Rectal smooth muscle tissue (tissue), 1 donor: ENCODE measurements at regions not wholly inside any gene's neighbourhood (a gene's known extent, or its start where the extent isn't known, plus 50 kb on each side); places are given as distances from the start of the nearest gene placed in this dataset.

Experiments
- H3K27ac ChIP-seq: one replicate; pipeline ENCODE4 v1.7.0; 2013; ENCODE audit warnings: low read depth, low read length, inconsistent platforms
- H3K27me3 ChIP-seq: one replicate; pipeline ENCODE4 v1.7.0; 2013; ENCODE audit warnings: low read length; ENCODE audit not compliant: control insufficient read depth, insufficient read depth
- H3K36me3 ChIP-seq: one replicate; pipeline ENCODE4 v1.7.0; 2013; ENCODE audit warnings: low read length; ENCODE audit not compliant: control insufficient read depth, insufficient read depth
- H3K4me1 ChIP-seq: one replicate; pipeline ENCODE4 v1.7.0; 2013; ENCODE audit warnings: low read length; ENCODE audit not compliant: control insufficient read depth, insufficient read depth
- H3K4me3 ChIP-seq: one replicate; pipeline ENCODE4 v1.7.0; 2013; ENCODE audit warnings: low read length
- H3K9ac ChIP-seq: one replicate; pipeline ENCODE4 v1.7.0; 2013; ENCODE audit warnings: low read length

DNA sequence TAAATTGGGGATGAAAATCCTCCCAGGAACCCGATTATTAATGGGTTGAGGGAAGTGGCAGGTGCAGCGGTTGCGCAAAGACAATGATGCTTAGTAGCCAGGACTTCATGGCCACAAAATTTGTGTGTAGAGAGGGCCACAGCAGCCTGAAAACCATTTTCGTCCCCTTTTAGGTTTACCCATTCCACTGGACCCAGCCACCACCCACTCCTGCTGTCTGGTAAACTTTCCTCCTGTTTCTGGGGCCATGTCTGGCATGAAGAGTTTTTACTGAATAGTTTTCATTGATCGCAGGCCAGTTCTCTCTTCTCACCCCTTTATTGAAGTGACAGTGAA, 69.5 kb upstream of the SYT13 start:
- Histone ChIP-seq H3K9ac (no peak overlapping the region), H3K4me3 (peak overlapping the region; percentile 66)

GRCh38 chr11:45354976-45355705, 69.0 kb upstream of the SYT13 start:
- Histone ChIP-seq H3K36me3 (no peaks in the 10 kb centered on the region), H3K4me3 (peak overlapping the region; percentile 66), H3K27ac (peak overlapping the region; percentile 46), H3K27me3 (no peaks in the 10 kb centered on the region), H3K9ac (no peak overlapping the region), H3K4me1 (peaks cover 5% of the 10 kb centered on the region)

More for the DNA sequence above, 69.5 kb upstream of the SYT13 start:
- Histone ChIP-seq H3K4me1 (peaks cover 5% of the 10 kb centered on the region), H3K36me3 (no peaks in the 10 kb centered on the region), H3K27ac (peak overlapping the region; percentile 46), H3K27me3 (no peaks in the 10 kb centered on the region)

DNA sequence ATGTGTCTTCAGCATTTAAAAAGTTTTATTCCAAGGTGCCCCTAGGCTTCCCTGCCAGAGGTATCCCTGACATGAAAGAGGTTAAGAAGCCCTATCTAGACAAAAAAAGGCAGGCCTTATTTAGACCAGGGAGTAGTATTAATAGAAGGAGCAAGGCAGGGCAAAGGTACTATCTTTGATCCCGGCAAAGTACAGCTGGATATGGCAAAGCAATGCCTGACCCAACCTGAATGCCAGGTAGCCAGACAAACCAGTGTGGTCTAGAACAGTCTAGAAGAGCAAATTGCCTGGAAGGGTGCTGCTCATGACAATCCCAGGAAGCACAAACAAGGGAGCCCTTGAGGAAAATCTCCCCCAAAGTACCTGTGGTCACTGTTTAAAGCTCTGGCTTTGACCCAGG, 62.6 kb upstream of the SYT13 start:
- Histone ChIP-seq H3K4me1 (no peaks in the 10 kb centered on the region), H3K4me3 (no peak overlapping the region), H3K27ac (no peak overlapping the region), H3K36me3 (no peaks in the 10 kb centered on the region), H3K27me3 (no peaks in the 10 kb centered on the region), H3K9ac (no peak overlapping the region)

GRCh38 chr11:45347348-45348082, 61.4 kb upstream of the SYT13 start:
- H3K27me3 ChIP-seq: no peaks in the 10 kb centered on the region
- H3K4me3 ChIP-seq: no peak overlapping the region
- no peaks in the 10 kb centered on the region for H3K4me1 ChIP-seq
- H3K27ac ChIP-seq: no peak overlapping the region
- H3K9ac ChIP-seq: no peak overlapping the region
- H3K36me3 ChIP-seq: no peaks in the 10 kb centered on the region

DNA sequence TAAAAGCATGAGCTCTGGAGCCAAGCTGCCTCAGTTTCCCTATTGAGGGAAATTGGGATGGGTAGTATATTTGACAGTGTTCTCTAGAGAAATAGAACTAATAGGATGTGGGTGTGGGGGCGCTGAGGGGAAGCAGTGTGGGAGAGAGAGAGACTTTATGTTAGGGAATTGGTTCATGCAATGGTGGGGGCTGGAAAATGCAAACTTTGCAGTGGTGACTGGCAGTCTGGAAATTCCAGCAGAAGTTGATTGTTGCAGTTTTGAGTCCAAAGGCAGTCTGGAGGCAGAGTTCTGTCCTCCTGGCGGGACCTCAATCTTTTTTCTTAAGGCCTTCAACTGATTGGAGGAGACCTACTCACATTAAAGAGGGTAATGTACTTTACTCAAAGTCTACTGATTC, 59.4 kb upstream of the SYT13 start:
- no peak overlapping the region for H3K9ac ChIP-seq

GRCh38 chr11:45344028-45344427, 57.9 kb upstream of the SYT13 start:
- no peak overlapping the region for H3K4me3 ChIP-seq

More for the DNA sequence above, 59.4 kb upstream of the SYT13 start:
- H3K27ac ChIP-seq: no peak overlapping the region
- no peaks in the 10 kb centered on the region for H3K27me3 ChIP-seq
- no peak overlapping the region for H3K4me3 ChIP-seq
- peaks cover under 1% of the 10 kb centered on the region for H3K4me1 ChIP-seq
- no peaks in the 10 kb centered on the region for H3K36me3 ChIP-seq

GRCh38 chr11:45343444-45343843, 57.3 kb upstream of the SYT13 start:
- Histone ChIP-seq H3K36me3 (no peaks in the 10 kb centered on the region), H3K4me1 (peaks cover 3% of the 10 kb centered on the region), H3K27me3 (no peaks in the 10 kb centered on the region), H3K27ac (no peak overlapping the region), H3K9ac (no peak overlapping the region), H3K4me3 (no peak overlapping the region)

More at GRCh38 chr11:45344028-45344427, 57.9 kb upstream of the SYT13 start:
- Histone ChIP-seq H3K27me3 (no peaks in the 10 kb centered on the region), H3K9ac (no peak overlapping the region), H3K36me3 (no peaks in the 10 kb centered on the region), H3K4me1 (peaks cover 3% of the 10 kb centered on the region), H3K27ac (no peak overlapping the region)

GRCh38 chr11:45341372-45341771, 55.2 kb upstream of the SYT13 start:
- Histone ChIP-seq H3K27ac (no peak overlapping the region), H3K4me3 (no peak overlapping the region), H3K9ac (no peak overlapping the region), H3K27me3 (no peaks in the 10 kb centered on the region), H3K36me3 (no peaks in the 10 kb centered on the region), H3K4me1 (peaks cover 3% of the 10 kb centered on the region)

GRCh38 chr11:45339729-45340519, 53.8 kb upstream of the SYT13 start:
- H3K4me1 ChIP-seq: peaks cover 3% of the 10 kb centered on the region
- no peak overlapping the region for H3K27ac ChIP-seq
- H3K9ac ChIP-seq: no peak overlapping the region
- H3K36me3 ChIP-seq: no peaks in the 10 kb centered on the region
- no peaks in the 10 kb centered on the region for H3K27me3 ChIP-seq
- H3K4me3 ChIP-seq: peak overlapping the region; percentile 42

- peaks cover 3% of the 10 kb centered on the region for H3K4me1 ChIP-seq
- H3K9ac ChIP-seq: no peak overlapping the region
- H3K27ac ChIP-seq: no peak overlapping the region
- H3K27me3 ChIP-seq: no peaks in the 10 kb centered on the region
- no peak overlapping the region for H3K4me3 ChIP-seq
- H3K36me3 ChIP-seq: no peaks in the 10 kb centered on the region
These were observed 51.6 kb upstream of the SYT13 start for GRCh38 chr11:45337583-45338360.

DNA sequence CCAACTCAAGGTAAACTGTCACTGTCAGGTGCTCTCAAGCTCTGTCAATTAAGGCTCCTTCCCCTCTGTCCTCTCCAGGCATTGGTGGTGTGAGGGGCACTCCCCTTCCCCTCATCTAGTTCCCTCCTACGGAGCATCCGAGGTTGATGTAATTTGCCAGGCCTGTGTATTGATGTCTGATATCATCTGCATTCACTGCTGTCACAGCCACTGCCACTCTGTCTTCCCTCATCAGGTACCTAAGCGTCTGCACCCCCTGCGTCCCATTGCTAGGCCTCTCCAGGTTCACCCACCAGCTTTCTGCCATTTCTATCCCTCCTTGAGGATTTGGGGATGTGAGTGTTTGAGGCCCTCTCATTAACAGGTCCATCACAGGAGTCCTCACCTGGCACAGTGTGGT, 50.0 kb upstream of the SYT13 start:
- H3K27ac ChIP-seq: no peak overlapping the region
- no peaks in the 10 kb centered on the region for H3K36me3 ChIP-seq
- no peak overlapping the region for H3K4me3 ChIP-seq
- H3K9ac ChIP-seq: no peak overlapping the region
- no peaks in the 10 kb centered on the region for H3K27me3 ChIP-seq
- H3K4me1 ChIP-seq: peaks cover 3% of the 10 kb centered on the region
